ENCODE measurements at regions not wholly inside any gene's neighbourhood (a gene's known extent, or its start where the extent isn't known, plus 50 kb on each side); places are given as distances from the start of the nearest gene placed in this dataset.

DNA sequence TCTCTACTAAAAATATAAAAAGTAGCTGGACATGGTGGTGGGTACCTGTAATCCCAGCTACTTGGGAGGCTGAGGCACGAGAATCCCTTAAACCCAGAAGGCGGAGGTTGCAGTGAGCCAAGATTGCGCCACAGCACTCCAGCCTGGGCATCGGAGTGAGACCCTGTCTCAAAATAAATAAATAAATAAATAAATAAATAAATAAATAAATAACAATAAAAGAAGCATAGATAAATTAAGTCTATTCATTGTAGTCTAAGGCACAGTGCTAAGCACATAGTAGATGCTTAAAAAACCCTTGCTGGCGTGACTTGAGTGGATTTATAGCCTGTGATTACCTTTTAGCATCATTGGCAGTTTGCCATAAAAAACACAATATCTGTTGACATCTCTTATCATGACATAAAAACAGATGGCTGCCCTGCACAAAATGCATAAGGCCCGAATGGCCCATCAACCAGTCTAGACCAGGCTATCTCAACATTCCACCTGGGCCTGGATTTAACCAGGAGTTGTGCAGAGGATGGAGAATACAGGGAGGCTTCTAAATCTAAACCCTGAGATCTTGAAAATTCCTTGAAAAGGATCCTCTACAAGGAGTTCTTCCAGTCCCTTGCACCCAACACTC is 94.9 kb downstream of the PRLHR start:
- DNase-seq, result no peak

- no peak for DNase-seq
These were observed 96.3 kb downstream of the PRLHR start for GRCh38 chr10:118499186-118499585.

DNA sequence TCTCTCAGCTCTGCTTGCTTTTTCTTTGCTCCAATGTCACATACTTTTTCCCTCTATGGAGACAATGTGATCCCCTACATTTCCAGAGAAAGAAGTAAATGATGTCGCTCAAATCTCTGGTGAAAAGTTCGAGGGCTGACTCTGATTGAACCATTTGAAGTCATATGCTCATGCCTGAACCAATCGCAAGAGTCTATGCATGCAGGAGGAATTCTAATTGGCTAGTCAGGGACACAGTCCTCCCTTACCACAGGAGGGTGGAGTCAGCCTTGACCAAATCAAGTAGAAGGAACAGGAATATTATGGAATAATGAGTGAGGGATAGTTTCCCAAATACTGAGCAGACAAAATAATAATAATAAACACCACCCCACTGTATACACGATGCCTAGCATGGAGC is 96.8 kb downstream of the PRLHR start:
- DNase-seq, result no peak

DNA sequence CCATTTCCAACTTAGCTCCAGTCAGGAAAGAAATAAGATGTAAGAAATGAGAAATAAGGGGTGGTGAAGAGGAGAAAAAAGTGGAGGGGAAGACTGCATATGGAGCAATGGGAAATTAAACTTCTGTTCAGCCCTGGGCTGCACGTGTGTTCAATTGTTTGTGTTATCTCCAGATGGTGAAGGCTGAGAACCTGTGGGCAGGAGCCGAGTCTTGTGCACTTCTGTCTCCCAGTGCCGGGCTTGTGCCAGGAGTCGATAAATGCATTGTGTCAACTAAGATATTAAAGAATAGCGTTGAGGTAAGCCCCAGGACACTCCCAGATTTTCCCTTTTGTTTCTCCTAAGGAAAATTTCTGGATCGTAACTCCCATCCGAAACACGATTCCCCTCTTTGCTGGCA is 98.2 kb downstream of the PRLHR start:
- no peak for DNase-seq

GRCh38 chr10:118496525-118496924 is 98.9 kb downstream of the PRLHR start:
- DNase-seq, result no peak

GRCh38 chr10:118495499-118495898 is 99.9 kb downstream of the PRLHR start:
- no peak for DNase-seq

DNA sequence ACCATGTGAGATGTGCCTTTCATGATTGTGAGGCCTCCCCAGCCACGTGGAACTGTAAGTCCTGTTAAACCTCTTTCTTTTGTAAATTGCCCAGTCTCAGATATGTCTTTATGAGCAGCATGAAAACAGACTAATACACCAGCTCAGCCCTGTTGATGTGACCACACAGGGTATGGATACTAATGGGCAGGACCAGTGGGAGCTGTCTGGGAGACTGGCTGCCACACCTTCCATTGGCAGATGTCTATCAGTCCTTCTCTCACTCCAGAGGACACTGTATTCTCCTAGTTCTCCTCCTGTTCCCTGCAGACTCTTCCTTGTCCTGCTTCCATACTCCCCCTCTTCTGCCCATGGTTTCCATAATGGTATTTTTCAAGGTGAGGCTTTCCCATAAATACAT is 104.4 kb downstream of the PRLHR start:
- DNase-seq, result no peak

GRCh38 chr10:118488710-118489497 is 106.5 kb downstream of the PRLHR start:
- DNase-seq, result no peak

GRCh38 chr10:118485641-118486040 is 109.8 kb downstream of the PRLHR start:
- no peak for DNase-seq

- DNase-seq, result no peak
These were observed 111.1 kb downstream of the PRLHR start for GRCh38 chr10:118484152-118484871.

GRCh38 chr10:118483496-118483895 is 112.0 kb downstream of the PRLHR start:
- no peak for DNase-seq

DNA sequence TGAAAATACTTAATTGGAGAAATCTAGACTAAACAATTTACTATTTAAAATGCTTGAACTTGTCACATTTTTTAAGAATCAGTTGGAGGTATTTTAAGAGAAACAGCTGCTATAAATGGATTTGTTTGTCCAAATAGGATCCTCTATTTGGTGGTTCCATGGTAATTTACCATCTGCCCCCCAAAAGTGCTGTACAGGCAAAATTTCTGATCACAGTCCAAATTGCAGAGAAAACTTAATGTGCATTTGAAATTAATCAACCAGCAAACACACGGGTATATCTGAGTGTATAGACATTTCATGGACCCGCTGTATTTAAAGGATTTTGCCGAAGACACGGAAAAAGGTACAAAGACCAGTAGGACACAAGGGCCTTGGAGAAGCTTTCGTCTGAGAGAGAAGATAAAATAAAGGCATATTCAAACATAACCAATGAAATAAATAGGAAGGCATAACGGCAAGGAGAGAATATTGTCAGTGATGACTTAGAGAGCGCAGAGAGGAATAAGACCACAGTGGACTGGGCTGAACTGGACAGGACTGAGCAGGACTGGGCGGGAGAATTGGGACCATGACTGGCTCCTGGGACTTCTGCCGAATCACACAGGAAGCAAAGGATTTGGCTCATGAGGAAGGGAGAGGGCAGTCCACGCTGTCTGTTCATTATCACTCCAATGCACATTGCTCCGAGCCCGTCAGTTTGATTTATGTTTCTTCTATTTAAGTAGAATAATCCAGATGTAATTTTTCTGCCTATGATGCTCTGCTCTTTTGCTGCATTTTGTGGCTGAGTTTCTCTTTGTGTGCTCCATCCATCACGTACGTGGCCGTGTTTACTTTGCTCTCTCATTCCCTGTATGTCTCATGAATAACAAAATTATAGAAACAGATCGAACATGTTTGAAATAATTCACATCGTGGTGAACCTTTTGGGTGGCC is 112.8 kb downstream of the PRLHR start:
- no peak for DNase-seq

DNA sequence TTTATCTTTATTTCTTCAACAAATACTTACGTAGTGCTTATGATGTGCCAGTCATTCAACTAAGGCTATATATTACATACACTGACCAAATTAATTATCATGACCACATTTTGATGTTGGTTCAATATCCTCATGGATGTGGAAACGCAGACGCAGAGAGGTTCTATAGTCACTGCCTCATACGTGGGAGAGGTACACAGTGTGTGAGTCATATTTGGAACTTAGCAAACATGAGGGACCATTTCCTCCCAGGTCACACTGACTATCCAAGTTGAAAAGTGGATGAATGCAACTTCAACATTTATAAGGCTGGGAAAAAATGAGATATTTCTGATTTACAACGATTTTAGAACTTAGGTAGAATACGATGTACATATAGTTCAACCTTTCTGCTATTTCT is 113.6 kb downstream of the PRLHR start:
- no peak for DNase-seq

DNA sequence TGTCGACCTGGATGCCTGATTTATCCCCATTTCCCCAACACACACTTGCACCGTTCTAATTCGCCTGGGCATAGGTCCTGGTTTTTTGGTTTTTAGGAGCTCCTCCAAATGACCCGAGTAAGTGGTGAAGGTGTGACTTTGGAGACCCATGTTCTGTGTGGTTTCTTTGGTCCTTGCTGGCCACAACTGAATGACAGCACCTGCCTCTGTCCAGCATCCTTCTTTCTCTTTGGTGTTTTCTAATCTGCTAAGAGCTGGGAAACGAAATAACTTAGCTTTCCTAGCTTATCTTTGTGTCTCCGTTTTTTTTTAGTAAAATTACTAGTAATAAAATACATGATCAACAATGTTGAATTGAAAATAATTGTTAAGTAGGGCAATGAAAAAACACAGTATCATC is 120.2 kb downstream of the PRLHR start:
- DNase-seq, result no peak

- no peak for DNase-seq
These were observed 121.3 kb downstream of the PRLHR start for GRCh38 chr10:118474111-118474510.

DNA sequence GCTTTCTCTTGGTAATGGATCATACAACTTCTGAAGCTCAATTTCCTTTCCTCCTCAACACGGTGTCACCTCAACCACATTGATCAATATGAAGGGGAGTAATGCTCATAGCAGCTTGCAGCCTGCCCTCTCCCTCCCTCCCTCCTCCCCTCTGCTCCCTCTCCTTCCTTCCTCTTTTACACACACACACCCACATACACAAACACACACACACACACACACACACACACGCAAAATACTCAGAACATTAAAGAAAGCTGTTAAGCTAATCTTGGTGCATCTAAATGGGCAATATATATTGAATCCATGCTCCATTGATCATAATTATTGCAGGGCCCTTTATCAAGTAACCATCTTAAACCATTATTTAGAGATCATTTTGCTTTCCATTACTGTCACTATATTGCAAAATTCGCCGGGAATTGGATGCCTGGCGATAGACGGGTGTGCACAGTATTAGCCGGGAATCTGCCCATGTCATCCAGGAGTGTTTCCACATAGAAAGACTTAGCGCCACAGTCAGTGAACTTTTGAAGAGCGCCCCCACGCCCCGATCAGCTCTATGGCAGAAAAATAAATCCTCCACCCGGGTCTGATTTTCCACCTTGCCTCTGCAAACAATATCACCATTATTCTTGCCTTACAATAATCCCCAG is 122.0 kb downstream of the PRLHR start:
- no peak for DNase-seq

- no peak for DNase-seq
These were observed 122.8 kb downstream of the PRLHR start for GRCh38 chr10:118472415-118473304.

- DNase-seq, result no peak
These were observed 123.6 kb downstream of the PRLHR start for GRCh38 chr10:118471863-118472262.

DNA sequence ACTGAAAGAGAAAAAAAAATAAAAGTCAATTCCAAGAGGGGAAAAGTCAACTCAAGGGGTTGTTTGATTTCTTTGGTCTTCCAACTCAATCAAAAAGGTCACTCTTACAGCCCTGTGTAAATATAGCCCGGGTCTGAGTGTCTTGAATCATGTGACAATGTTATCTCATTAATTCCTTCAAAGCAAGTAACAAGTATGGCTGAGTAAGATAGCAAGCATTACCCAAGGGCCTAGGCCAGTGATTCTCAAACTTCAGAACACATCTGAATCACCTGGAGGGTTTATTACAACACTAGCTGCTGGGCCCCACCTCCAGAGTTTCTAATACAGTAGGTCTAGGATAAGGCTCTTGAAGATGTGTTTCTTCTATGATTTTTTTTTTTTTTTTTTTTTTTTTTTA is 125.0 kb downstream of the PRLHR start:
- DNase-seq, result no peak

DNA sequence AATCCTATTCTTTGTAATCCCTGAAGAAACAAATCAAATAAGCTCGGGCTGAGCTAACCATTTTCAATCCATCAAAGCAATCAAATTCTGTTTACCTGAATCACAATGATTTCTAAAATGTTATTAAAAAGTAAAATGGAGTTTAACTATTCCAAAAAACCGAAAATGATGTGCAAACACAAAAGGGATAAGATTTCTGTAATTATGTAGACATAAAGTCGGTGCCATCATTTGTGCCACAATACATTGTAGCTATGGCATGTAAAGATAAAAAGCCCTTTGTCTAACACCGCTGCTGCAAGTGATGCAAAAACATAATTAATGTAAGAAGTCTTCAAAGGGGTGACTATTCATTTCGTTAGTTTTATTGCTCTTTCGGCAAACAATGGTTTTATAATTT is 125.1 kb upstream of the FAM204A start:
- DNase-seq, result no peak

- DNase-seq, result no peak
These were observed 123.3 kb upstream of the FAM204A start for GRCh38 chr10:118465300-118465874.
